Lower lobe of right lung (tissue), 2 donors: ENCODE measurements at regions not wholly inside any gene's neighbourhood (a gene's known extent, or its start where the extent isn't known, plus 50 kb on each side); places are given as distances from the start of the nearest gene placed in this dataset.

Experiments used
- ATAC-seq, 2 donors: fragments of 200-7000 bp; cut with Tn5 transposase; one replicate each; pipeline ENCODE4 v1.9.1; 2020 to 2022; ENCODE audit warnings: mild to moderate bottlenecking in 2 of 2, moderate library complexity in 2 of 2
- DNase-seq: peaks from one replicate; pipeline ENCODE4 v3.0.0-alpha.2; 2020
- H3K27ac ChIP-seq: fragments of 200-600 bp; one replicate; pipeline ENCODE4 v1.8.0; 2022
- H3K27me3 ChIP-seq: fragments of 200-600 bp; one replicate; pipeline ENCODE4 v1.8.0; 2022; ENCODE audit warnings: low read depth
- H3K36me3 ChIP-seq: fragments of 200-600 bp; one replicate; pipeline ENCODE4 v1.8.0; 2022; ENCODE audit warnings: mild to moderate bottlenecking
- H3K4me1 ChIP-seq: fragments of 200-600 bp; one replicate; pipeline ENCODE4 v1.8.0; 2022
- H3K4me3 ChIP-seq: fragments of 200-600 bp; one replicate; pipeline ENCODE4 v1.8.0; 2022; ENCODE audit warnings: mild to moderate bottlenecking
- H3K9me3 ChIP-seq: fragments of 200-600 bp; one replicate; pipeline ENCODE4 v1.8.0; 2022
- CTCF ChIP-seq: fragments of 200-600 bp; IDR thresholded peaks from one replicate; pipeline ENCODE4 v1.8.0; 2022; ENCODE audit warnings: antibody characterized with exemption, mild to moderate bottlenecking
- intact Hi-C: fragments of 100-400 bp; cut with DNase I; formaldehyde crosslinking; loops from one replicate; pipeline ENCODE4 v1.11.0; 2022
- donor health status: DM: no; HTN: yes; CAD: no; lungs with severe emphysema.

- Histone ChIP-seq H3K4me1 (no peaks in the 10 kb centered on the region), H3K9me3 (no peaks in the 10 kb centered on the region), H3K4me3 (no peak overlapping the region), H3K27me3 (no peaks in the 10 kb centered on the region), H3K36me3 (no peaks in the 10 kb centered on the region), H3K27ac (no peak overlapping the region)
- intact Hi-C loops = no loop called here
- DNase-seq = no peak
- no peak for TF ChIP-seq CTCF
- no peak for ATAC-seq
These were observed 585.0 kb upstream of the GCFC2 start for GRCh38 chr2:76295762-76296161.

DNA sequence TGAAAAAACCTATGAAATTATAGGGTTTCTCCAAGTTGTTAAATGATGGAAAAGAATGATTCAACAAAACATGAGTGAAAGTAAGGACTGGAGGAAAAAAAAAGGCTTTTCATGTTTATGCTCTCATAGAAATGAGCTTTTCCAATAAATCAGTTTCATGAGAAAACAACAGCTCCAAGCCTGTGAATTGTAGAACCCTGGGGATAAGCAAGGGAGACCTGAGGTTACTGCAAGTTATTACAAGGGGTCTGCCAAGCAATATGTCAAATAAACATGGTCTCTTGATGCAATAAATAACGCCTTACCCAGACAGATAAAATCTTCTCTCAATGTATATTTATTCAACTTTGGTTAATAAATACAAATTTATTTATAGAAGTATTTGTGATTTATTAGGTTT, 577.9 kb upstream of the GCFC2 start:
- no peak for TF ChIP-seq CTCF
- ATAC-seq (no peak), DNase-seq (no peak)
- H3K27ac ChIP-seq = no peak overlapping the region
- H3K36me3 ChIP-seq = no peaks in the 10 kb centered on the region
- no peak overlapping the region for H3K4me3 ChIP-seq
- intact Hi-C loops = no loop called here
- no peaks in the 10 kb centered on the region for H3K9me3 ChIP-seq
- no peaks in the 10 kb centered on the region for H3K4me1 ChIP-seq
- no peaks in the 10 kb centered on the region for H3K27me3 ChIP-seq

DNA sequence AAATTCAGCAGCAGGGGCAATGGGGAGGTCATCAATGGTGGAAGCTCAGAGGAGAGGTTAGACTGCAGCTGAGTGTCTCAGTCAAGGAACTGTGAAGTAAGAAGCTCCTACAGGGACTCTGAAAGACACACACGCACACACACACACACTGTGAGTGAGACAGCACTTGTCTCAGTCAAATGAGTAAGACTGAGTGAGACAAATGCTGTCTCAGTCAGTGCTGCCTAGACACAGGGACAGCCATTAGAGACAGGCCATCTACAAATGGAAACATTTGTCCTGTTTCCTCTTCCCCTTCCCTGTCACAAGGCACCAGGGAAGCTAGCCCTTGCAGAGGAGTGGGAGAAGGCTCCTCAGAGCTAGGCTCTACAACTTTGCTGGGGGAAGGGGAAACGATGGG, 577.4 kb upstream of the GCFC2 start:
- H3K4me3 ChIP-seq = no peak overlapping the region
- no peak for ATAC-seq
- intact Hi-C loops = no loop called here

DNA sequence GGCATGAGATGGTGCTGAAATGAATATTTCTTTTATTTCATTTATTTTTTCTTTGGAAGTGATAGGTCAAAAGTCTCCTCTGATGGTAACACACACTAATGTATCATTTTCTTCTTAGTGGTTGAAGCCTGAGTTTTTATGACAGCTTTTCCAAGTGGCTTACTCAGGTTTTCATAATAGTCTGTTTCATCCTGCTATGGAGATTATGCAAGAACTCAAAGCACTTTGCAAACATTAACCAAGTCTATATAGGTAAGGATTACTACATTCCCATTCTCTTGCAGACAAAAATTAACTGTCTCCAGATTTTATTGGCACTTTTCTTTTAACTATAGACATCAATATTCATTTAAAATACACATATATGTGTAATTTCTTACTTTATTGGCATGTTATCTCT, 572.6 kb upstream of the GCFC2 start:
- Histone ChIP-seq H3K4me3 (no peak overlapping the region), H3K4me1 (no peaks in the 10 kb centered on the region), H3K9me3 (no peaks in the 10 kb centered on the region), H3K36me3 (no peaks in the 10 kb centered on the region), H3K27ac (no peak overlapping the region), H3K27me3 (no peaks in the 10 kb centered on the region)
- no peak for ATAC-seq
- intact Hi-C loops = no loop called here
- DNase-seq = no peak
- no peak for TF ChIP-seq CTCF

More for the DNA sequence above, 577.4 kb upstream of the GCFC2 start:
- DNase-seq = no peak
- Histone ChIP-seq H3K9me3 (no peaks in the 10 kb centered on the region), H3K36me3 (no peaks in the 10 kb centered on the region), H3K27me3 (no peaks in the 10 kb centered on the region), H3K27ac (no peak overlapping the region), H3K4me1 (no peaks in the 10 kb centered on the region)
- no peak for TF ChIP-seq CTCF

- intact Hi-C loops = no loop called here
These were observed 570.6 kb upstream of the GCFC2 start for GRCh38 chr2:76281156-76281841.

More at GRCh38 chr2:76281156-76281841, 570.6 kb upstream of the GCFC2 start:
- Histone ChIP-seq H3K4me3 (no peak overlapping the region), H3K36me3 (no peaks in the 10 kb centered on the region), H3K27ac (no peak overlapping the region), H3K9me3 (no peaks in the 10 kb centered on the region), H3K27me3 (no peaks in the 10 kb centered on the region), H3K4me1 (no peaks in the 10 kb centered on the region)
- ATAC-seq = no peak
- no peak for TF ChIP-seq CTCF
- no peak for DNase-seq
